HAP-1 (cell line): ENCODE measurements at regions not wholly inside any gene's neighbourhood (a gene's known extent, or its start where the extent isn't known, plus 50 kb on each side); places are given as distances from the start of the nearest gene placed in this dataset.
"Not testable (repeated sequence)": the region's sequence is repeated elsewhere in the genome, so short reads cannot be mapped to it uniquely, and the experiment has no call there.

Experiments used
- DNase-seq, 2 experiments: peaks; one replicate each; pipeline ENCODE4 v3.0.0-alpha.2; 2016 to 2020; ENCODE audit warnings: low spot score in 2 of 2
- H3K27me3 ChIP-seq: fragments of 250-450 bp; sonication (Bioruptor Pico); 2 replicates; pipeline ENCODE4 v1.5.1; 2020; ENCODE audit warnings: low read depth, mild to moderate bottlenecking, moderate library complexity
- H3K36me3 ChIP-seq: fragments of 250-450 bp; sonication (Bioruptor Pico); replicated peaks from 2 replicates; pipeline ENCODE4 v1.5.1; 2020; ENCODE audit warnings: mild to moderate bottlenecking
- H3K4me1 ChIP-seq: fragments of 250-450 bp; sonication (Bioruptor Pico); 2 replicates; pipeline ENCODE4 v1.5.1; 2020; ENCODE audit warnings: mild to moderate bottlenecking
- H3K4me3 ChIP-seq: fragments of 250-450 bp; sonication (Bioruptor Pico); 2 replicates; pipeline ENCODE4 v1.5.1; 2020; ENCODE audit warnings: mild to moderate bottlenecking, moderate library complexity
- H3K9me3 ChIP-seq: fragments of 250-450 bp; sonication (Bioruptor Pico); 2 replicates; pipeline ENCODE4 v1.5.1; 2020; ENCODE audit warnings: mild to moderate bottlenecking, moderate library complexity
- in situ Hi-C: fragments of 300-500 bp; cut with MboI; formaldehyde crosslinking; loops from 3 replicates; pipeline ENCODE4 v1.14.3; 2020; ENCODE audit warnings: low sequenced_read_pairs, inconsistent platforms, mixed read lengths

GRCh38 chrX:116823677-116824076 lies 360.9 kb upstream of the CT83 start:
- H3K4me1 ChIP-seq: no peaks in the 10 kb centered on the region; the same call in none of the 2 replicates
- H3K4me3 ChIP-seq: no peak overlapping the region
- no peaks in the 10 kb centered on the region for H3K36me3 ChIP-seq
- no peaks in the 10 kb centered on the region for H3K9me3 ChIP-seq
- in situ Hi-C loops: no loop called here
- no peak for DNase-seq
- H3K27me3 ChIP-seq: no peaks in the 10 kb centered on the region

GRCh38 chrX:116806288-116806802 lies 343.6 kb upstream of the CT83 start:
- H3K9me3 ChIP-seq: no peaks in the 10 kb centered on the region
- H3K27me3 ChIP-seq: no peaks in the 10 kb centered on the region
- in situ Hi-C loops: no loop called here
- no peak overlapping the region for H3K4me3 ChIP-seq
- peaks cover 16% of the 10 kb centered on the region for H3K4me1 ChIP-seq
- no peak for DNase-seq
- H3K36me3 ChIP-seq: no peaks in the 10 kb centered on the region

GRCh38 chrX:116801943-116802342 lies 339.2 kb upstream of the CT83 start:
- H3K9me3 ChIP-seq: no peaks in the 10 kb centered on the region
- in situ Hi-C loops: no loop called here
- H3K4me1 ChIP-seq: no peaks in the 10 kb centered on the region
- H3K4me3 ChIP-seq: no peak overlapping the region
- no peaks in the 10 kb centered on the region for H3K27me3 ChIP-seq
- DNase-seq: no peak
- H3K36me3 ChIP-seq: no peaks in the 10 kb centered on the region

DNA sequence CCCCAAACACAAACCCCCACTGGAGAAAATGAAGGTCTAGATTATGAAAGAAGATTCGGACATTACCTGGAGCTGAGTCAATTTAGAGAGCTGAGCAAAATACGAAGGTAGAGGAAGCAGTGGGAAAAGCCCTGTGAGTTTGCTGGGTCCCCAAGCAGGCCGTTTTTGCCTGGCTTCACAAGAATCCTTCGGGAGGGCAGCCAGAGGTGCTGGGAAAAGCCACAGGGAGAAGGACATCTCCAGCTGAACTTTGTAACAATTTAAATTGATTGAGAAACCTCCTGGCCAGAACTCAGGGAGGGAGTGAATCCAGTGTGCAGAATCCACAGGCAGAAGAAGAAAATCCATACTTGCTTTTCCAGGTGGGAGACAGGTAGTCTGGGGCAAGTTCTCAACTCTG lies 319.1 kb upstream of the CT83 start:
- H3K27me3 ChIP-seq: no peaks in the 10 kb centered on the region

GRCh38 chrX:116757491-116757890 lies 294.7 kb upstream of the CT83 start:
- H3K4me1 ChIP-seq: no peaks in the 10 kb centered on the region
- no peaks in the 10 kb centered on the region for H3K27me3 ChIP-seq
- H3K4me3 ChIP-seq: no peak overlapping the region
- DNase-seq: no peak
- no peaks in the 10 kb centered on the region for H3K36me3 ChIP-seq
- in situ Hi-C loops: no loop called here
- H3K9me3 ChIP-seq: no peaks in the 10 kb centered on the region

More for the DNA sequence above, 319.1 kb upstream of the CT83 start:
- no peak for DNase-seq
- Histone ChIP-seq H3K9me3 (no peaks in the 10 kb centered on the region), H3K4me3 (no peak overlapping the region), H3K4me1 (no peaks in the 10 kb centered on the region), H3K36me3 (no peaks in the 10 kb centered on the region)
- in situ Hi-C loops: no loop called here

DNA sequence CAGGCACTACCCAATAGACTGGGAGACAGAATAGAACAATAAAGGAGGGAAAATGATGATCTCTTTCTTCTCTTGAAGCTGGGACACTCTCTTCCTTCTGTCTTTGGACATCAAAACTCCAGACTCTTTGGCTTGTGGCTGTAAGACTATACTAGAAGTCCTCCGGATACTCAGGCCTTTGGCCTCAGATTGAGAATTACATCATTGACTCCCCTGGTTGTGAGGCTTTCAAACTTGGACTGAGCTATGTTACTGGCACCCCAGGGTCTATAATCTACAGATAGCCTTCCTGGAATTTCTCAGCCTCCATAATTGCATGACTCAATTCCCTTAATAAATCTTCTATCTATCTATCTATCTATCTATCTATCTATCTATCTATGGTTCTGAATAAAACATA lies 294.2 kb upstream of the CT83 start:
- no peaks in the 10 kb centered on the region for H3K4me1 ChIP-seq
- no peaks in the 10 kb centered on the region for H3K36me3 ChIP-seq
- no peaks in the 10 kb centered on the region for H3K9me3 ChIP-seq
- H3K27me3 ChIP-seq: no peaks in the 10 kb centered on the region
- H3K4me3 ChIP-seq: no peak overlapping the region
- in situ Hi-C loops: no loop called here
- no peak for DNase-seq

DNA sequence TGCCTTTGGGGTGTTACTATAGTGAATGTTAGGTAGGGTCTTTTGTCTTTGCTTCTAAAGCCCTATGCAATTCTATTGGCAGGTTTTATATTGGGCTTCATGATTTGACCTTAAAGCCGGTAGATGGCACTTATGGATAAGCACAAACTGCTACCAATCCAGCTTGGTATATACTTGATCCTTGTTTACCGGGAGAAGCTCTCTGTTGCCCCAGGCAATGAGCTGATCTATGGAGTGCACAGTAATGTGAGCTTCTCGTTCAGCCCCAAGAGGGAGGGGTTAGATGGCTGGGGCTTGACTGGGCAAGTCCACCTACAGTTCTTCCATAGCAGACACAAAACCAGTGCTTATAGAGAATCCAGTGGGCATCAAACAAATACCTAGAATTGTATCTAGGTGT lies 287.2 kb upstream of the CT83 start:
- Histone ChIP-seq H3K27me3 (no peaks in the 10 kb centered on the region), H3K9me3 (no peaks in the 10 kb centered on the region), H3K4me1 (no peaks in the 10 kb centered on the region), H3K4me3 (no peak overlapping the region), H3K36me3 (no peaks in the 10 kb centered on the region)
- in situ Hi-C loops: no loop called here
- DNase-seq: peak; percentile 33 to 70

DNA sequence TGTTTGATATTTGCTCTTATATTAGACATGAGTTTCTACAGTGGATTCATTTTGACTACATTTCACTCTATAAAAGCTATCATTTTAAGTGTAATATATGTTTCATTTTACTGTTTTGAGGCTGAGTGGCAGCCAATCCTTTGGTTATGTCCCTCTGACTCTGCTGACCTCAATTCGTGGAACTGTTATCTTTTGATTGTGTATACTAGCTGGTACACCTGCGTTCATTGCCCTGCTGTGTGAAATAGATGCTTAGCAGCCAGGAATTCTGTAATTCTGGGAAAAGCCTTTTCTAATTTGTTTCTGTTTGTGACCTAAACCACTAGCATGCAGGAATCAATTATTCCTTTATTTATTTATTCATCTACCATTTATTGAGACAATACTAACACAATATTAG lies 269.4 kb upstream of the CT83 start:
- Histone ChIP-seq H3K9me3 (no peaks in the 10 kb centered on the region), H3K36me3 (no peaks in the 10 kb centered on the region), H3K27me3 (no peaks in the 10 kb centered on the region)

GRCh38 chrX:116726806-116727205 lies 264.0 kb upstream of the CT83 start:
- DNase-seq: peak; percentile 59 to 63
- H3K36me3 ChIP-seq: no peaks in the 10 kb centered on the region
- no peaks in the 10 kb centered on the region for H3K27me3 ChIP-seq
- no peaks in the 10 kb centered on the region for H3K9me3 ChIP-seq
- H3K4me3 ChIP-seq: no peak overlapping the region
- in situ Hi-C loops: no loop called here
- peaks cover 6% of the 10 kb centered on the region for H3K4me1 ChIP-seq

More for the DNA sequence above, 269.4 kb upstream of the CT83 start:
- DNase-seq: no peak
- no peaks in the 10 kb centered on the region for H3K4me1 ChIP-seq
- no peak overlapping the region for H3K4me3 ChIP-seq
- in situ Hi-C loops: no loop called here

GRCh38 chrX:116694046-116694445 lies 231.3 kb upstream of the CT83 start:
- Histone ChIP-seq H3K4me1 (no peaks in the 10 kb centered on the region), H3K36me3 (no peaks in the 10 kb centered on the region), H3K4me3 (no peak overlapping the region), H3K27me3 (no peaks in the 10 kb centered on the region), H3K9me3 (no peaks in the 10 kb centered on the region)
- in situ Hi-C loops: no loop called here
- no peak for DNase-seq

GRCh38 chrX:116679544-116679943 lies 216.8 kb upstream of the CT83 start:
- H3K4me1 ChIP-seq, in situ Hi-C loops, H3K27me3 ChIP-seq, H3K9me3 ChIP-seq, H3K36me3 ChIP-seq, DNase-seq, H3K4me3 ChIP-seq: not testable (repeated sequence)

- Histone ChIP-seq H3K4me3 (no peak overlapping the region), H3K27me3 (no peaks in the 10 kb centered on the region), H3K4me1 (peaks cover 29% of the 10 kb centered on the region), H3K9me3 (no peaks in the 10 kb centered on the region), H3K36me3 (no peaks in the 10 kb centered on the region)
- in situ Hi-C loops: no loop called here
- peak; percentile 69 to 78 for DNase-seq
Measured at GRCh38 chrX:116667346-116668134, 204.8 kb upstream of the CT83 start.

DNA sequence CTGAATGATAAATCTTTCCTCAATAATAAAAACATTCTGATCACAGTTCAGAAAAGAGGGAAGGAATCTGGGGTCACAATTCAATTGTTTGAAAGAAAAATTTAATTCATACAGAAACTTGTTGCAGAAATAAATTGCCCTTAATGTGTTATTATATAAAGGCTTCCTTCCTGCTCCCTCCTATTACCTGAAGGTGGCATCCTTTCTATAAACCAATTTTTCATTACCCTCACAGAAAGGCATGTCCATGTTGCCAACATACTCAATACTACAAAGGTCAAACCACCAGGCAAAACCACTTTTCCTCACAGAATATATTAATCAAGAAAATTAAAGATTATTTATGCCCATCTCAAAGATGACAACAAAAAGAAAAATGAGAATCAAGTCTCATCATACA lies 194.3 kb upstream of the CT83 start:
- H3K4me3 ChIP-seq: no peak overlapping the region
- no peaks in the 10 kb centered on the region for H3K27me3 ChIP-seq
- no peaks in the 10 kb centered on the region for H3K4me1 ChIP-seq
- peaks cover 4% of the 10 kb centered on the region; the same call in 1 of the 2 replicates for H3K9me3 ChIP-seq
- no peak for DNase-seq
- in situ Hi-C loops: no loop called here
- no peaks in the 10 kb centered on the region for H3K36me3 ChIP-seq

- H3K4me3 ChIP-seq: no peak overlapping the region
- no peaks in the 10 kb centered on the region for H3K36me3 ChIP-seq
- in situ Hi-C loops: no loop called here
- no peaks in the 10 kb centered on the region for H3K27me3 ChIP-seq
- H3K9me3 ChIP-seq: no peaks in the 10 kb centered on the region; the same call in 1 of the 2 replicates
- H3K4me1 ChIP-seq: no peaks in the 10 kb centered on the region
- DNase-seq: no peak
Measured at GRCh38 chrX:116628464-116628863, 165.7 kb upstream of the CT83 start.
